ENCODE measurements at regions not wholly inside any gene's neighbourhood (a gene's known extent, or its start where the extent isn't known, plus 50 kb on each side); places are given as distances from the start of the nearest gene placed in this dataset.
A peak's percentile ranks its signal among the peaks of the same experiment; 100 is the strongest.

GRCh38 chrX:106401965-106402559, 209.7 kb upstream of the RADX start:
- no peak for DNase-seq (ENCODE audit: low read depth in 2 of 2)
- TF ChIP-seq CTCF (IDR thresholded peaks at IDR 0.05; ENCODE audit: low read depth, low read length): no peak
- no peak overlapping the region for H3K4me3 ChIP-seq (replicated peaks in 1 of 2; ENCODE audit: low read depth in 2 of 2, low read length in 2 of 2)

GRCh38 chrX:106404512-106404911, 207.3 kb upstream of the RADX start:
- no peak for DNase-seq (ENCODE audit: low read depth in 2 of 2)
- no peak overlapping the region for H3K4me3 ChIP-seq (replicated peaks in 1 of 2; ENCODE audit: low read depth in 2 of 2, low read length in 2 of 2)
- TF ChIP-seq CTCF (IDR thresholded peaks at IDR 0.05; ENCODE audit: low read depth, low read length): no peak

GRCh38 chrX:106415276-106415895, 196.4 kb upstream of the RADX start:
- H3K4me3 ChIP-seq (replicated peaks in 1 of 2; ENCODE audit: low read depth in 2 of 2, low read length in 2 of 2): no peak overlapping the region
- DNase-seq (ENCODE audit: low read depth in 2 of 2): peak; percentile 26 to 36
- peak; percentile 54 for TF ChIP-seq CTCF (IDR thresholded peaks at IDR 0.05; ENCODE audit: low read depth, low read length)

GRCh38 chrX:106436691-106437090, 175.1 kb upstream of the RADX start:
- no peak overlapping the region for H3K4me3 ChIP-seq (replicated peaks in 1 of 2; ENCODE audit: low read depth in 2 of 2, low read length in 2 of 2)
- DNase-seq (ENCODE audit: low read depth in 2 of 2): no peak
- no peak for TF ChIP-seq CTCF (IDR thresholded peaks at IDR 0.05; ENCODE audit: low read depth, low read length)

- DNase-seq (ENCODE audit: low read depth in 2 of 2): no peak
- H3K4me3 ChIP-seq (replicated peaks in 1 of 2; ENCODE audit: low read depth in 2 of 2, low read length in 2 of 2): no peak overlapping the region
- no peak for TF ChIP-seq CTCF (IDR thresholded peaks at IDR 0.05; ENCODE audit: low read depth, low read length)
These were observed 174.4 kb upstream of the RADX start for GRCh38 chrX:106437407-106437806.

GRCh38 chrX:106450405-106450804, 161.4 kb upstream of the RADX start:
- TF ChIP-seq CTCF (IDR thresholded peaks at IDR 0.05; ENCODE audit: low read depth, low read length): no peak
- H3K4me3 ChIP-seq (replicated peaks in 1 of 2; ENCODE audit: low read depth in 2 of 2, low read length in 2 of 2): no peak overlapping the region
- no peak for DNase-seq (ENCODE audit: low read depth in 2 of 2)

GRCh38 chrX:106451933-106452332, 159.8 kb upstream of the RADX start:
- TF ChIP-seq CTCF (IDR thresholded peaks at IDR 0.05; ENCODE audit: low read depth, low read length): no peak
- no peak overlapping the region for H3K4me3 ChIP-seq (replicated peaks in 1 of 2; ENCODE audit: low read depth in 2 of 2, low read length in 2 of 2)
- no peak for DNase-seq (ENCODE audit: low read depth in 2 of 2)
